Stimulated activated CD8-positive, alpha-beta memory T cell treated with anti-CD3 and anti-CD28 coated beads, Interleukin-7, amount 100 ng/mL, for 48 hours (primary cell): ENCODE measurements at regions not wholly inside any gene's neighbourhood (a gene's known extent, or its start where the extent isn't known, plus 50 kb on each side); places are given as distances from the start of the nearest gene placed in this dataset.

Experiments
- DNase-seq, 2 donors: peaks; one replicate each; pipeline ENCODE4 v3.0.0-alpha.2; 2020; ENCODE audit warnings: low read depth in 1 of 2; ENCODE audit errors: extremely low read depth in 1 of 2

GRCh38 chr3:6229778-6230410 is 631.0 kb upstream of the GRM7 start:
- no peak for DNase-seq

- DNase-seq, result no peak
These were observed 618.8 kb upstream of the GRM7 start for GRCh38 chr3:6242104-6242503.

GRCh38 chr3:6248528-6248927 is 612.4 kb upstream of the GRM7 start:
- no peak for DNase-seq

- DNase-seq, result no peak
These were observed 611.2 kb upstream of the GRM7 start for GRCh38 chr3:6249679-6250078.

GRCh38 chr3:6250167-6250566 is 610.7 kb upstream of the GRM7 start:
- DNase-seq, result no peak

- DNase-seq, result no peak
These were observed 609.1 kb upstream of the GRM7 start for GRCh38 chr3:6251612-6252400.

- DNase-seq, result no peak
These were observed 606.4 kb upstream of the GRM7 start for GRCh38 chr3:6254490-6254889.

GRCh38 chr3:6255229-6255628 is 605.7 kb upstream of the GRM7 start:
- no peak for DNase-seq

- no peak for DNase-seq
These were observed 600.2 kb upstream of the GRM7 start for GRCh38 chr3:6260551-6261191.

GRCh38 chr3:6262010-6262409 is 598.9 kb upstream of the GRM7 start:
- DNase-seq, result no peak

- no peak for DNase-seq
These were observed 596.9 kb upstream of the GRM7 start for GRCh38 chr3:6264036-6264435.

GRCh38 chr3:6264906-6265305 is 596.0 kb upstream of the GRM7 start:
- no peak for DNase-seq

GRCh38 chr3:6266135-6266534 is 594.8 kb upstream of the GRM7 start:
- no peak for DNase-seq

GRCh38 chr3:6273878-6274277 is 587.0 kb upstream of the GRM7 start:
- DNase-seq, result no peak

- DNase-seq, result no peak
These were observed 579.3 kb upstream of the GRM7 start for GRCh38 chr3:6281662-6282061.

GRCh38 chr3:6282918-6283317 is 578.0 kb upstream of the GRM7 start:
- no peak for DNase-seq

- DNase-seq, result no peak
These were observed 573.6 kb upstream of the GRM7 start for GRCh38 chr3:6287088-6287875.

GRCh38 chr3:6301626-6302025 is 559.3 kb upstream of the GRM7 start:
- DNase-seq, result no peak

- DNase-seq, result no peak
These were observed 545.0 kb upstream of the GRM7 start for GRCh38 chr3:6315906-6316305.

- no peak for DNase-seq
These were observed 538.9 kb upstream of the GRM7 start for GRCh38 chr3:6321999-6322398.

GRCh38 chr3:6326771-6327170 is 534.1 kb upstream of the GRM7 start:
- DNase-seq, result no peak
